DMS79 treated with DMSO at 0.1 percent for 48 hours (cell line): ENCODE measurements at regions not wholly inside any gene's neighbourhood (a gene's known extent, or its start where the extent isn't known, plus 50 kb on each side); places are given as distances from the start of the nearest gene placed in this dataset.
"Not testable (repeated sequence)": the region's sequence is repeated elsewhere in the genome, so short reads cannot be mapped to it uniquely, and the experiment has no call there.

Experiments
- DNase-seq: peaks from one replicate; lab custom pipeline; 2025; lab: John Stamatoyannopoulos, UW

DNA sequence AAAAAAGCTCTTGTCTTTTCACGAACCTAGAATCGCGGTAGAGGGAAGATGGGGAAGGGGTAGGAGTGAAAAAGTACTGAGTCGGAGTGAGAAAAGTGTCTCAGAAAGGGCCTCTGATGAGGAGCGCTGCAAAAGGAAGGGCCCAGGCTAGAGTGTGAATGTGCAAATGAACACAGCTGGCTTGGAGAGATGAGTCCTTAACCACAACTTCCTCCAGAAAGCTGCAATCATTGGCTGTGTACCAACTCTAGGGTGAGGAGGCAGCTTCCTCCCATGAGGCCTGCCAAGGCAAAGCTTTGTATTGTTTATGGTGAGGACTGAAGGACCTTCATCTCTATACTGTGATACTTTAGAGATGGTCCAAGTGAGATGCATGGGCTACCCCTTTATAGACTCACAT is 566.9 kb upstream of the ANO5 start:
- DNase-seq = no peak

DNA sequence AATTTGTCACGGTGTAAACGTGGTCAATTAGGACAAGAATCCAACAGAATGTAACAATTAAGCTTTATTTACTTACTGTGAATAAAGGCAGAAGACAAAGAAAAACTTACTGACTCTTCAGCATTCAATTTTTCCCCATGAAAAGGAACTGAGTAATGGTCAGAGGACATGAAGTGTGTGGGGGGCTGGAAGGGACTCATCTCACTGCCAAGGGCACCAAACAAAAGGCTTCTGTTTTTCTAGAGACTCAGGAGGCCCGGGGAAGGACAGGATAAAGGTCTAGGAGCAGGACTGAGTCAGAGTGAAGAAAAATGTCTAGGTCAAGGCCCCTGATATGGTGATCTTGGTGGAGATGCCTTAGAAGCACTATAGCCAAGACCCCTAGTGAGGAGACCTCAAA is 564.2 kb upstream of the ANO5 start:
- no peak for DNase-seq

DNA sequence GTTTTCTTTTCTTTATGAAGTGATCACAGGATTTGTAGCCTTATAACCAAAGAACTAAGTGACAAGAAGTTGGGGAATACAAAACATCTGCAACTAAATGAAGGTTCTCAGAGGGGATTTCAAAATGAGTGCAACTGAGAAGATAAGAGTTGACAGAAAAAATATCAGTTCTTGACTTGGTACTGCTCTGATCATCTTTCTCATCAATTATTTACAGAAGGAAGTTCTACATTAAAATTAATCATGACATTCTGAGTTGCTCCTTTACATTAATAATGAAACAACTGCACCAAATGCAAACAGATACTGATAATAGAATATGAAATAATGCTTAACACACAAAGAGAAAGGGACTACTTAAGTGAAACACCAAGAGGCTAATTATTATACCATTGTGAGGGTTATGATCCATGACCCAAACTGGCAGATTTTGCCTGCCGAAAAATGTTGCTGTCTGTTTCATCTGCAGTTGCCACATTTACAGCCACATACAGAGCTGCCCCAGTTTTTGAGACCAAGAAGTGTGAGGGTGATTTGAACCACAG is 561.9 kb upstream of the ANO5 start:
- DNase-seq = peak; percentile 64

DNA sequence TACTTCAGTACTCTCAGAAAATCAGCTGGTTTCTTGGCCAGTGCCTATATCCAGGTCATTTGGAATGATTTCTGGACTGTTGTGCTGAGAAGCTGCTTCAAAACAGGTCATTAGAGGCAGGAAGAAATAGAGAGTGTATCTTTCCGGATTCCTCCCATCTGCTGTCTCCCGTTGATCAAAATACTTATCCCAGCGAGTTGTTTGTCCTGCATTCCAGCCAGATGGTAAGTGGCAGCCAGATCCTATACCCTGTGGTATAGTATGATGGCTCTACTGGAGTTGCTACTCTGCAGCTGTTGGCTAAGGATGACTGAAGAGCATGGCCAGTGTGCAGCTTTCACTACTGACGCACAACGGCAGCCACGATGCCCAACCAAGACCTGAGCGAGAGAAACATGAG is 560.9 kb upstream of the ANO5 start:
- DNase-seq = peak; percentile 33

DNA sequence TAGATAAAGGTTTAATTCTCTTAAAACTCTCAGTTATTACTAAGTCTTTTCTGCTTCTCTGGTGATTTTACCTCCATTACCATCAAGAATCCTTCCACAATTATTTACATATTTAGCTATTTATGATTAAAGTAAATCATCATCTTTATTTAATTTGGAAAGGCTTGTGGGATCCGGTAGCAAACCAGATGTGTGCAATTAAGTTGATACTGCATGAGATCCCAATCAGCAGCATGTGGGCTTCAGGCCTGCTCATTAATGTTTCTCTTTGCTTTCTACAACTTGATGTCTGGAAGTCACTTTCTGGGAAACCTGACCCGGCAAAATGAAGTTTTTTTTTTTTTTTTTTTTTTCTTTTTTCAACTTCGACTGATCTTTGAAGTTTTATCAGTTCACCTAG is 558.4 kb upstream of the ANO5 start:
- no peak for DNase-seq

DNA sequence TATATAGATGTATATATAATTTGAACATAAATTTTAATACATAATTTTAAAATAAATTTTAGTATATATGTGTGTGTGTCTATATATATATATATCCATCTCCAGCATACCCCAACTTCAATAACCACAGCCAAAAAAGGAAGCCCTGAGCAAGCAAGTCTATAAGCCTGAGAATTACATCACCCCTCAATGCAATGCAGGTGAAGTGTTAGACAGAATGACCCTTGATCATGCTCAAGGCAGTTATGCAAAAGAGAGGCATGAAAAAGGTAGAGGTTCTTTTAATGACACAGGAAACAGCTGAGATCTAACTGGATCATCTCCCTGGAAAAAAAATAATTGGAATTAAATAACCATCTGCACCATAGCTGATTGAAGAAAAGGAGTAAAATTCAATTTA is 557.9 kb upstream of the ANO5 start:
- DNase-seq = no peak

DNA sequence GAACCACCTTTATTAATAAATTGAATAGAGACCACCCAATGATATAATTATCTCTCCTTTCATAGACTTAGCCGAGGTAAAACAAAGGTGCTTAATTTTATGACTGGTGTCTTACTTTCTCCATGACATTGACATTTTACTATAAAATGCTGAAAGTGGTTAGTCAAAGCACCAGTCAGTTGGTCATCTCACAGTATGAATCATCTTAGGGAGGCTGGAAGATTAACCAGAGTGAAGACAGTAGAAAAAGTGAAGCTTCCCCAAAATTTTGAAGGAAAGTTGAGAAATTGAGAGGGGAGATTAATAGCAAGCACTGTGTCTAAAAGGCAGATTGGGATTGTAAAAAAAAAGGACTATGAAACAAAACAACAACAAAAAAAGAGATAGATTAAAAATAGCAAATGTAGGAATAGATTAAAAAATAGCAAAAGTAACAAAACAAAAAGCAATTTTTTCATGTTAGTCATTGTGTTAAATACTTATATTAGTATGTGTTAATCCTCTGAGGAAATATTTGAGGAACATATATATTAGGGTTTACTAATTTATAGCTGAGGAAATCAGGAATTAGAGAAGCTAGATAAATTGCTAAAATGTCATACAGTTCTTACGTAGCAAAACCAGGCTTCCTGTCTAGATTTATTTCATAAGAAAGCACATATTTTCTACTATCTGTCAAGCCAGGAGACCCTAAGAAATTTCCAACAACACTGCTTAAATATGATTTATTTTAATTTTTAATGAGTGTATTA is 557.3 kb upstream of the ANO5 start:
- DNase-seq = no peak

DNA sequence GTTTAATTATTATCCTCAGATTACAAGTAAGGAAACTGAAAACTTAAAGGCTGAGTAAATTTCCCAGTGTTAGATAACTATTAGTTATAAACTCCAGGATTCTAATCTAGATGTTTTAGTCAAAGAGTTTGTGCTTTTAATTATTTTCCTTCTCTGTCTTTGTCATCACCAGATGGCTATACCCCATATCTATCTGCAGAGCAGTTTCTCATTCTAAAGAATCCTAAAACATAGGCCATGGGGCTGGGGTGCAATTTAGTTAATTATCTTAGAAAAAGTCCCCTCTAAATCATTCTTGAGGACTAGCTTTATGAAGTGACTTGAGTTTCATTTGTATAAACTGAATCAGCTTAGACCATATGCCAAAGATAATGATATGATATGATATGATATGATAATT is 556.3 kb upstream of the ANO5 start:
- no peak for DNase-seq

DNA sequence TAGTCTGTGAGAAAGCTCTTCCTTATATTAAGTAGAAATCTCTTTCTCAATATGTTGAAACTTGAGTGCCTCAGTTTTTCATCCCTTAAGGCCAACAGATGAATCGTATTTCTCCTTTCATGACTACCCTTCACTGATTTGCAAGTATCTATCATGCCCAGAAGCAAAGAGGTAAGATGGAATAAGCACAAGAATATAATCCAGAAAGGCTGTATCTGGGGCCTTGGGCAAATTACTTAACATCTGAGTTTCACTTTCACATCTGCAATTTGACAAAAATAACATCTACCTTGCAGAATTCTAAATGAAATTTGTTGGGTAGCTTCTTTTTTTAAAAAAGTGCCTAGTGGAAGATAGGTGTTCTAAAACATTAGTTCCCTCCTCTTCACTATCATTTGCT is 552.4 kb upstream of the ANO5 start:
- no peak for DNase-seq

DNA sequence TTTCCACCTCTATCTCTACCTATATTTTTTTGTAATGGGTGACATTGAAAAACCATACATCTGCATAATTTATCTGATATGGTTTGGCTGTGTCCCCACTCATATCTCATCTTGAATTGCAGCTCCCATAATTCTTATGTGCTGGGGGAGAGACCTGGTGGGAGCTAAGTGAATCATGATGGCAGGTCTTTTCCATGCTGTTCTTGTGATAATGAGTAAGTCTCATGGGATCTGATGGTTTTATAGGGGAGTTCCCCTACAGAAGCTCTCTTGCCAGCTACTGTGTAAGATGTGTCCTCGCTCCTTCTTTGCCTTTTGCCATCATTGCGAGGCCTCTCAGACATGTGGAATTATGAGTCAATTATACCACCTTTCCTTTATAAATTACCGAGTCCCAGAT is 551.0 kb upstream of the ANO5 start:
- DNase-seq = no peak

DNA sequence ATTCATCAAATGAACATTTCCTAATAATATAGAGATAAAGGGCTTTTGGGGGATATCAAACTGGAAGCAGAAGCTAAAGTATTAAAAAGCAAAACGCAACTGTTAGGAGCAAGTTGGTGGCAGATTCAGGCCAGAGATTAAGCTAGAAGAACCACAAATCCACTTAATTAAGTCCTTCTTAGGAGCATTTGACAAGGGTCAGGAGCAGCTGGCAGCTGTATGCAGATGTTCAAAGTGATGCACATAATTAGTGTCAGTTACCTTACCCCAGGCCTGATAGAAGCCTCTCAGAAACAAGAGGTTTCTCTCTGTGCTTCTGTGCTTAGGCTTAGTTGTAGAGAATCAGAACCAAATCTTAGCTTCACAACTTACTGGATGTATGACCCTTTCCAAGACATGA is 546.5 kb upstream of the ANO5 start:
- DNase-seq = no peak

DNA sequence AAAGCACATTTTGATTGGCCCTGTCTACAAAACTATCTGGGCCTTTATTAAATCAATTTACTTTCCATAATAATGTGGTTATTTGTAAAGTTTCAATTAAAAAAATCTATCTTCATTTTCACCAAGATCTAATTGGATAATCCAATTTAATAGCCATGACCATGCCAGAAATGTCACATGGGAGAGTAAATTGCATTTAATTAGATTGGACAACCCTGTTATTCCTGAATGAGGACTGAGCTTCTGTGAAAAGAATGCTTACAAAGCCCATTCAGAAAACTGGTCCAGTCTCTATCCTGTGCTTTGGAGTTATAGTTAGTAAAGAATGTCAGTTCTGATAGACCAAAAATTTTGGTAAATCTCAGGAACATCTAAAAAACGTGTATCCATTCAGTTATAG is 541.9 kb upstream of the ANO5 start:
- DNase-seq = no peak

DNA sequence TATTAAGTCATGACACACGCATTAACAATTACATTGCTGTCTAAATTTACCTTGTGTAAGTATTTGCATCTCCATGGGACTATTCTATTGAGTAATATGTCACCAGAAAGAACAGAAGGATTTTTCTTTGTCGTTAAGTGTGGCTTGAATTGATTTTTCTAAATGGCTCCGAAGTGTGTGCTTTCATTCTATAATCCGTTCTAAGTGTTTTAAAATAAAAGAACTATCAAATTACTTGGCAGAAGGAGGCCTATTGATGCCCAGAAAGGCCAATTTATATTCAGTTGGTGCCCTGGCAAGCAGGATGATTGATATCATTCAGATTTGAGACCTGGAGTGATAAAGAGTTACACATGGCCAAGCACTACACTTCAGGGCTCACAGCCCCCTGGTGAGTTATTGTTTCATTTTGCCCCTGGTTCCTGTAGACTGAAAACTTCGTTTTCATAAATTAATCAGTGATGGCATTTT is 538.9 kb upstream of the ANO5 start:
- DNase-seq = no peak

DNA sequence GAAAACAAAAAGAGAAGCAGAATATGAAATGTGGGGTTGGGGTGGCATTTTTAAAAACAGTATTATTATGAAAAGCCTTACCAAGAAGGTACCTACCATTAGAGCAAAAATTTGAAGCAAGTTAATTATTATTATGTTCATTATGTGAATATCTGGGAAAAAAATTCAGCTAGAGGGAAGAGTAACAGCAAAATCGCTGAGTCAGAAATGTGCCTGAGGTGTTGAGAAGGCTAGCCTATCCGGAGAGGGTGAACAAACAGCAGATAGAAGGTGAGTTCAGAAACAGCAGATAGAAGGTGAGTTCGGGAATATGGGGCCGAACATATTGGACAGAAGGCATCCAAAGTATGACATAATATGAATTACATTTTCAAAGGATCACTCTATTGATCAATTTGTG is 536.8 kb upstream of the ANO5 start:
- DNase-seq = no peak

DNA sequence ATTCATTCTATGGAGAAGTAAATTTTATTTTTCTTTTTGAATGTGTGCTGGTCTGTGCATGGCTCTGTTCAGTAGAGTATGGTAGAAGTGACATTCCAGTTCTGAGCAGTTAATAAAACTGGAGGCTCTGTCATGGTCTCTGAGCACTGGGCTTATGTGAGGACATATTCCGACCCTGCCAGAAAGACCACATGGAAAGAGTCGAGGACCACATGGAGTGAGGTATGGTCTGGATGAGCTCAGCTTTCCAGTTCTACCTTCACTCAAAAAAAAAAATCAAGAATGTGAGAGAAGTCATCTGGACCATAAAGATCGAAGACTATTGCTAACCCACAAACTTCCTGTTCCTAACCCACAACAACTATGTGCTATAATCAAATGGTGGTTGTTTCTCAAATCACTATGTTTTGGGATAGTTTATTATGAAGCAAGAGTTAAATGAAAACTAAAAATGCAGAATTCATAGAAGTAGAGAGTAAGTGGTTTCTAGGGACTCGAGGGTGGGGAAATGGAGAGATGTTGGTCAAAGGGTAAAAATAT is 534.2 kb upstream of the ANO5 start:
- no peak for DNase-seq

DNA sequence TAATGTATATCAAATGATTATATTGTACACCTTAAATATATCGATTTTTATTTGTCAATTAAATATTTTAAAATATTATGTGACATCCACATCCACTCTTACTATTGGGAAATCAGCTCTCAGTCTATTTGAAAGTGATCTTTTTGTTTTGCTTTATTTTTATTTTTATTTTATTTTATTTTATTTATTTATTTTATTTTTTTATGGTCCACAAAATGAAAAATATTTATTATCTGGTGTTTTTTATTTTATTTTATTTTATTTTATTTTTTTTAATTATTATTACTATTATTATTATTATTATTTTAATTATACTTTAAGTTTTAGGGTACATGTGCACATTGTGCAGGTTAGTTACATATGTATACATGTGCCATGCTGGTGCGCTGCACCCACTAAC is 533.5 kb upstream of the ANO5 start:
- not testable (repeated sequence) for DNase-seq

DNA sequence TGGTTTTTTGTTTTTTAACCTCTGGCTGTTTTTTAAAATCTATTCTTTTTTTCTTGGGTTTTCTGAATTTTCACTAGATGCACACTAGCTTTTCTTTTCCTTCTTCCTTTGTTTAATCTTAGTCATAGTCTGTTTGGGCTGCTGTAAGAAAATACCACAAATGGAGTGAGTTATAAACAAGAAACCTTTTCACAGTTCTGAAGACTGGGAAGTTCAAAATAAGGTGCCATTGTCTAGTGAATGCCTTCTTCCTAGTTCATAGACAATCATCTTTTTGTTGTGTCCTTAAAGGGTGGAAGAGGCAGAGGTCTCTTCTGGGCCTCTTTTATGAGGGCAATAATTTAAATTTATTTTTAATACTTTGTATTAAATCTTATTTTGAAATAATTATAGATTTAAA is 532.9 kb upstream of the ANO5 start:
- no peak for DNase-seq

DNA sequence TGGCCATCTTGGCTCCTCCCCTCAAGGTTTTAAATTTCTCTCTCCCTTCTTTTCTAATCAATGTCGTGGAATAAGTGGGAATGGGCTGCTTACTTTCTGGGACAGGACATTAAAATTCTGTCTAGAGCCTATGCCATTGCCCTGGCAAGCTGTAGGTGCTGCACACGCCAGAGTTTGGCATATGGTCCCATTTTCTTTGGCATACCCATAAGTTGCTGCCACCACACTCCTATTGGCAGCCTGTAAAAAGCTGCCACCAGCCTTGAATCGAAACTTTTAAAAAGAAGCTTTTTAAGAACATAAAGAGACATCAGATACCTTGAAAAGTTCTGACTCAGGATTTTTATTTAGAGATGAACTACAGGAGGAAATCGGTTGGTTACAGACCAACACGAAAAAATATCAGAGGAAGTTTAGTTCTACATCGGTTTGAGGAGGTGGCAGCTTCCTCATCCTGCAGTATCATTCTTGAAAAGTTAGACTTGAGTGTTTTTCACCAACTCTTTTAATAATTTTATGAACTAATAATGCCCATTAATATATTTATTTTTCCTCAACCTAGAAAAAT is 517.8 kb upstream of the ANO5 start:
- no peak for DNase-seq

DNA sequence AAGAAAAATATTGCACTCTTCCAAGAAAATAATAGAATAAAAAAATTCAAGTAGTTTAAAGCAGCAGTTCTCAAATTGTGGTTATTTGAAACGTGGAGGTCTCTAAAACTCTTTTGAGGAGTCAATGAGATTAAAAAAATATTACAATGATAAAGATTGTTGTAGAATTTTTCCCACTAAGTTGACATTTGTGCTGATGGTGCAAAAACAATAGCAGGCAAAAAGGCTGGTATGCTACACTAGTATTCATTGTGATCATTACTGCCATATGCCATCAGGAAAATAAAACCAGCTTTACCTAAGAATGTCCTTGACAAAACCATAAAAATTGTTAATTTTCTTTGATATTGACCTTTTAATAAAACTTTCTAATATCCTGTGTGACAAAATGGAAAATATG is 505.2 kb upstream of the ANO5 start:
- DNase-seq = no peak

DNA sequence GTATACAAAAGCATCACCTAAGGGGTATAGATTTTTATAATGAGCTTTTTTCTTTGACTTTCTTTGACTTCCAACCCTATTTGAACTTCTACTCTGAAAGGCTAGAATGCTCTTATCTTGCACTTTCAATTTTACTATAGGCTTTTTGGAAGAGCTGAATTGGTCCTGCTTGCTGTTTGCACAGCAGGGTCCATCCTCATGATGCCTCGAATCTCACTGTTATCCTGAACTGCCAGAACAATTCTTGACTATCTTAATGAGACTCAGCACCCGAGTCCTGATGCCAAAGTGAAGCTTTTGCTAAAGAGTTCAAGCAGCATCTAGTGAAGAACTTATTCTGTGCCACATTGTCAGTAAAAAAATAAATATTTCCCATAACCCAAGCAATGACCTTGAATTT is 488.3 kb upstream of the ANO5 start:
- DNase-seq = no peak

DNA sequence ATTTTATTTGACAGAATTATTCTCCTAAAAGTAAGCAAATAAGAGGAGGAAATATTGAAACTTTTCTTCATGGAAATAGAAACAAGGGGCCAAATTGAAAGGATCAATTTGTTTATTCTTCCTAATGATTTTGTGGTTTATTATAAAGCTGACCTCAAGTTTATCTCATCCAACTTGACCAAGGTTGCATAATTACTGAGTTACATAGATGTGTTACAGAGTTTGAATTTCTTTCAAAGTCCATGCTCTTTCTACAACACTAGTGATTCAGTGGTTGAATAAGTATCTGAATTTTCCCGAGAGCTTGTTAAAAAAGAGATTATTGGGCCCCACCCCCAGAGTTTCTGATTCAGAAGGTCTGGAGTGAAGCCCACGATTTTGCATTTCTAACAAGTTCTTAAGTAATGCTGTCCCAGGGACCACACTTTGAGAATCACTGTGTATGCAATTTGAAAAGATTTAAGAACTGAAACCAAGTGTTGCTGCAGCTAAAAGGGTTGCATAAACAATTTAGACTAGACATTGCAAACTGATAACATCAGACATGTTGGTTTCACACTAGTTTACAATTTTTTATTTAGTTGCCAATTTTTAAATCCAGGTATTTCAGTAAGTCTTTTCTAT is 485.7 kb upstream of the ANO5 start:
- no peak for DNase-seq

DNA sequence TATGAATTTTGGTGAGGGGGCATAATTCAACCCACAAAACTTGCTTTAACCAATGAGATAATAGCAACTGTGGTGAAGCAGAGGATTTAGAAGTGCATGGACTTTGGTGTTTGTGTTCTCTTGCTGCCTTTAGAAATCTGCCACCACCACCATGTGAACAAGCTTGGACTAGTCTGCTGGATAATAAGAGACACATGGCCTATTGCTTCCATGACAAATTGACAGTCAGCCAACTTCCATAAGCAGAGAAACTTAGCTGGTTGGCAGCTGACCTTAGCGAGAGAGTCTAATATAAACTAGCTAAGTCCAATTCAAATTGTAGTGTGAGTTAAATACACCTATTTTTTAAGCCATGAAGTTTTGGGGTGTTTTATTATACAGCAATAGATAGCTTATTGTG is 482.1 kb upstream of the ANO5 start:
- no peak for DNase-seq

DNA sequence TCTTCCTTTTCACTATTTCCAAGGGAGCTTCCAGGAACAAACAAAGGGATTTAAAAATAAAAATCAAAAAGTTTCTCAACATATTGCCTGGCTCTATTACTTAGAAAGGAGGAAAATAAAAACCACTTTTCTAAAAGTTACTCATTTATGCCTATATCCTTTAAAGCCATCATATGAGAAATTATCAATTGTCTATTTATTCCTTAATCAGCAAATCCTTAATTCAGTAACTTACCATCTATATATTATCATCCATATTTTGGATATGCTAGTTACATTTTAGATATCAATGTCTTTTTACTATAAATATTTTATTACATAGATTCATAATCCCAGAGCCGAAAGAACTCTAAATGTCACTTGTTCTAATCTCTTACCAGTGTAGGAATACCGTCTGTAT is 481.5 kb upstream of the ANO5 start:
- no peak for DNase-seq
